PC-3 (cell line): ENCODE measurements at regions not wholly inside any gene's neighbourhood (a gene's known extent, or its start where the extent isn't known, plus 50 kb on each side); places are given as distances from the start of the nearest gene placed in this dataset.

Experiments
- CTCF ChIP-seq: fragments of 300-600 bp; sonication (generic); conservative IDR thresholded peaks from 2 replicates; pipeline ENCODE4 v1.5.1; 2017; ENCODE audit warnings: antibody characterized with exemption, low read depth, mild to moderate bottlenecking, low read length
- EZH2 ChIP-seq: fragments of 300-600 bp; sonication (generic); IDR thresholded peaks from one replicate; pipeline ENCODE4 v1.6.1; 2017; ENCODE audit warnings: antibody characterized with exemption, mild to moderate bottlenecking, low read length; ENCODE audit not compliant: unreplicated experiment

GRCh38 chr21:41603476-41603875 is 95.5 kb upstream of the TMPRSS2 start:
- TF ChIP-seq CTCF (no peak), EZH2 (no peak)
